K562 (cell line): ENCODE measurements at regions not wholly inside any gene's neighbourhood (a gene's known extent, or its start where the extent isn't known, plus 50 kb on each side); places are given as distances from the start of the nearest gene placed in this dataset. TPM values are rescaled to one million over a fixed set of nuclear protein-coding genes. Genes with fewer than 3 reads are reported as not detected.

ENCODE experiments used
- microRNA-seq: library from miRNA; unstranded; fragments of <30 nt; microRNA quantifications from one replicate; pipeline ENCODE4, GENCODE V29; 2018; ENCODE audit warnings: borderline microRNAs expressed
- small RNA-seq: library from RNA; depleted of rRNA; stranded (forward); fragments of <200 nt; gene quantifications from one replicate; pipeline ENCODE3, GENCODE V24; 2014

Small RNA genes in the stretch of these regions (microRNA-seq; reads per million reads assigned to microRNA genes)
- gene MIR4472-2, result not detected

Small RNA genes in the stretch of these regions (small RNA-seq; reads per million reads assigned to genes)
- not detected for gene MIR4472-2
